Small intestine (tissue), 7 donors: ENCODE measurements at regions not wholly inside any gene's neighbourhood (a gene's known extent, or its start where the extent isn't known, plus 50 kb on each side); places are given as distances from the start of the nearest gene placed in this dataset.
A peak's percentile ranks its signal among the peaks of the same experiment; 100 is the strongest.

Experiments
- DNase-seq, 2 donors: peaks; one replicate each; pipeline versions ENCODE4 v3.0.0 to v3.0.0-alpha.2; 2013
- FAIRE-seq: peaks from 2 replicates; lab custom pipeline; 2012; peaks lifted over from hg19 to GRCh38; lab: Jason Lieb, UNC
- H3K27ac ChIP-seq, 3 donors: one replicate each; pipeline ENCODE4 v1.5.1; 2013; ENCODE audit warnings: low read length in 2 of 3, mild to moderate bottlenecking in 2 of 3, control low read depth in 1 of 3, inconsistent platforms in 1 of 3, low read depth in 1 of 3, moderate library complexity in 1 of 3
- H3K27me3 ChIP-seq, 3 donors: one replicate each; pipeline ENCODE4 v1.6.1; 2013; ENCODE audit warnings: low read length in 3 of 3, inconsistent platforms in 1 of 3; ENCODE audit not compliant: control insufficient read depth in 3 of 3, insufficient read depth in 3 of 3
- H3K36me3 ChIP-seq, 3 donors: one replicate each; pipeline ENCODE4 v1.6.1; 2013; ENCODE audit warnings: low read length in 3 of 3, inconsistent platforms in 1 of 3, low read depth in 1 of 3, mild to moderate bottlenecking in 1 of 3, moderate library complexity in 1 of 3; ENCODE audit not compliant: control insufficient read depth in 3 of 3, insufficient read depth in 2 of 3
- H3K4me1 ChIP-seq, 3 donors: one replicate each; pipeline ENCODE4 v1.6.1; 2013; ENCODE audit warnings: low read length in 2 of 3, inconsistent platforms in 1 of 3, low read depth in 1 of 3, mild to moderate bottlenecking in 1 of 3, moderate library complexity in 1 of 3; ENCODE audit not compliant: control insufficient read depth in 3 of 3, insufficient read depth in 2 of 3
- H3K4me3 ChIP-seq, 3 donors: one replicate each; pipeline ENCODE4 v1.5.1; 2013; ENCODE audit warnings: low read length in 3 of 3, control low read depth in 1 of 3, inconsistent platforms in 1 of 3, low read depth in 1 of 3, mild to moderate bottlenecking in 1 of 3, moderate library complexity in 1 of 3
- H3K9me3 ChIP-seq, 2 donors: one replicate each; pipeline ENCODE4 v1.6.1; 2013; ENCODE audit warnings: low read depth in 1 of 2, low read length in 1 of 2; ENCODE audit not compliant: control insufficient read depth in 2 of 2, insufficient read depth in 1 of 2
- WGBS, 3 donors: extraction: QIAGEN DNeasy Blood & Tissue Kit; methylation state at CpG; one replicate each; pipeline ENCODE4 v1.1.7; 2013; 5-methylcytosine and 5-hydroxymethylcytosine counted together
- donor health status: healthy with polysubstance abuse.
- donor health status: control.
- donor health status: control.
- donor health status: Bipolar disorder and iron deficiency.
- donor health status: healthy.

- 82 to 87% (median 84%) methylated on average over 7 of the region's 7 CpGs for WGBS, 3 donors
- no peaks in the 10 kb centered on the region for H3K4me1 ChIP-seq
- no peak for DNase-seq
- H3K27me3 ChIP-seq, result no peaks in the 10 kb centered on the region
- no peak overlapping the region for H3K4me3 ChIP-seq
- H3K36me3 ChIP-seq, result no peaks in the 10 kb centered on the region
- no peaks in the 10 kb centered on the region for H3K9me3 ChIP-seq
- FAIRE-seq, result no peak
- no peak overlapping the region for H3K27ac ChIP-seq
Observed at GRCh38 chr3:77816366-77816765, 776.5 kb downstream of the ROBO2 start.

DNA sequence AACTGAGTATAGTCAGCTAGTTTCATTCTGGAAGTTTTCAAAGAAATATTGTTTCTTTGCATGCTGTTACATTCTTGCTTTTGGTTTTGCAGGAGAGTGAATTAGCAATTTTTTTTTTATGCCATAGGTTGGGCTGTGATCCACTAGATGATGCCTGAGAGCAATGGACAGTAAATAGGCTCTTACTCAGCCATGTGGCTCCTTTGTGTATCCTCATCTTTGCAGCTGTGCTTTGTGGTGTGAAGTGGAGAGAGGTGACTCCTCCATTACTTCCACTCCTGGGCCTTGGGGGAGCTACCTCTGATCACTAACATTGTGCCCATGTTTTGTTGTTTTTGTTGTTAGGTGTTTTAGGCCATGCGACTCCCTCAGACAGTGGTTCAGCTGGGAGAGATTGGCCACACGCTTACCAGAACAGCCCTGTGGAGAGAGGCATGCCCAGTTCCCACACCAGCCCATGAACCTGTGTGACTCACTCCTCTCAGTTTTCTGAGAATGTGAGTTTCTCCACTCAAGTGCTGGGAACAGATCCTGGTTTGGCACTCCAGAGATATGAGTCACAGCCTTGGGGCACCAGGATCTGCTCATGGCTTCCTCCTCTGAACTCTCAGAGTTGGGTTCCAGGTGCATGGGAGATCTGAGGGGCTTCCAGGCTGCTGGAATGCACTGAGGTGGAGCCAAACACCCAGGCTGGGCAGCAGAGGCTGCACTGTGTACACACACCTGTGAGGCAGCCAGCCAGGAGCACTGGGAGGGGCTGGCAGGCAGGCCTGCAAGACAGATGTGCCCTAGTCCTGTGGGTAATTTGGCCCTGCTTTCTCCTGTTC is 785.3 kb downstream of the ROBO2 start:
- no peaks in the 10 kb centered on the region for H3K9me3 ChIP-seq
- no peak overlapping the region for H3K27ac ChIP-seq
- no peak overlapping the region for H3K4me3 ChIP-seq
- WGBS, 3 donors, result 46 to 86% (median 78%) methylated on average over 2 of the region's 2 CpGs
- DNase-seq, result peak in 1 of 2 donors; percentile 2
- no peaks in the 10 kb centered on the region for H3K36me3 ChIP-seq
- no peaks in the 10 kb centered on the region for H3K27me3 ChIP-seq
- H3K4me1 ChIP-seq, result no peaks in the 10 kb centered on the region
- FAIRE-seq, result no peak

- 63 to 73% (median 69%) methylated on average over 5 of the region's 5 CpGs for WGBS, 3 donors
- H3K27me3 ChIP-seq, result no peaks in the 10 kb centered on the region
- DNase-seq (no peak), FAIRE-seq (no peak)
- no peaks in the 10 kb centered on the region for H3K9me3 ChIP-seq
- no peaks in the 10 kb centered on the region for H3K36me3 ChIP-seq
- H3K27ac ChIP-seq, result no peak overlapping the region
- H3K4me3 ChIP-seq, result no peak overlapping the region
- no peaks in the 10 kb centered on the region for H3K4me1 ChIP-seq
Observed at GRCh38 chr3:77835921-77836320, 796.0 kb downstream of the ROBO2 start.

DNA sequence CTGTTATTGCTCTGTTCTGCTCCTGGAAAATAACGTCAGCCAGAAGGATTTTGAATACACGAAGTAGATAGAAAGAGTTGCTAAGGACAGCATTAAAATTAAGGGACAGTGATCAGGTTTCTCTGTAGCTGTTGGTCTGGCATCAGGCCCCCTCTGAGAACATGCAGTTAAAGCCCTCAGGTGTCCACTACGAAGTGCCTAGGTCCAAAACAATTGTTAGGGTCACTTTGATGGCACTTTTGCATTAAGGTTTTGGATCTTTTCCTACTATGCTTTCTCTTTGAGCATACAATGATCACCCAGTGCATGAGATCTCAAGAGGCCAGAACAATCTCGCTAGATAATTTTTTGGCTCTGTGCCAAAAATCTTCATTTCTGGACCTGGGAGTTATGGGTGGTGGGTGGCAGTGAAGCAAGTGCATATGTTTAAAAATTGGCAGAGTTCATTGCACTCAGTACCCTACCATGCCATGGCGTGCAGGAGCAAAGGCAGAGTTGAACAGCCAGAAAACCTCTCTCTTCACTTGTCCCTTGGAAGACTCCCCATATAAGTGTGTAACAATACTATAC is 797.6 kb downstream of the ROBO2 start:
- H3K4me1 ChIP-seq, result no peaks in the 10 kb centered on the region
- DNase-seq, result no peak
- no peaks in the 10 kb centered on the region for H3K27me3 ChIP-seq
- no peaks in the 10 kb centered on the region for H3K36me3 ChIP-seq
- no peak overlapping the region for H3K27ac ChIP-seq
- WGBS, 3 donors, result 34 to 63% (median 49%) methylated on average over 5 of the region's 5 CpGs
- FAIRE-seq, result no peak
- no peaks in the 10 kb centered on the region for H3K9me3 ChIP-seq
- H3K4me3 ChIP-seq, result no peak overlapping the region

DNA sequence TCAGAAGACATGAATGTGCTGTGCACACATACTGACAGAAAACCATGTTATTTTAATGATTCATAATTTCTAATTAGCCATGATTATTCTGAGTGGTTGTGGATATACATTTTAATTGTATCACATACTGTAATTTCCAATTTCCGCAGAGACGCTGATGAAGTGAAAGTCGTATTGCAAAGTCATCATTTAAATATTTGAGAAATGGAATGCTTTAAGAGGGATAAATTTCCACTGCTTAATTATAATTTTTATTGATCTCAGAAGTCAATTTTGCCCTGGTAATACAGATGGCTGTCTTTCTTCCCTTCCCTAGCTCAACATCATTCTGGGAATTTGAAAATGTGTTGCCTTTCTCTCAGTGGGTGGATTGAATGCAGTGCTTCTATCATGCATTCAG is 819.3 kb downstream of the ROBO2 start:
- Histone ChIP-seq H3K4me3 (no peak overlapping the region), H3K27me3 (no peaks in the 10 kb centered on the region), H3K4me1 (no peaks in the 10 kb centered on the region), H3K9me3 (no peaks in the 10 kb centered on the region), H3K36me3 (no peaks in the 10 kb centered on the region), H3K27ac (no peak overlapping the region)
- 89 to 94% (median 90%) methylated on average over 3 of the region's 3 CpGs for WGBS, 3 donors
- no peak for DNase-seq
- FAIRE-seq, result no peak

- no peaks in the 10 kb centered on the region for H3K4me1 ChIP-seq
- no peaks in the 10 kb centered on the region for H3K36me3 ChIP-seq
- no peak overlapping the region for H3K27ac ChIP-seq
- WGBS, 3 donors, result 52 to 68% (median 63%) methylated on average over 2 of the region's 2 CpGs
- no peaks in the 10 kb centered on the region for H3K27me3 ChIP-seq
- no peaks in the 10 kb centered on the region for H3K9me3 ChIP-seq
- no peak overlapping the region for H3K4me3 ChIP-seq
- DNase-seq, result no peak
- no peak for FAIRE-seq
Observed at GRCh38 chr3:77868725-77869124, 828.8 kb downstream of the ROBO2 start.

DNA sequence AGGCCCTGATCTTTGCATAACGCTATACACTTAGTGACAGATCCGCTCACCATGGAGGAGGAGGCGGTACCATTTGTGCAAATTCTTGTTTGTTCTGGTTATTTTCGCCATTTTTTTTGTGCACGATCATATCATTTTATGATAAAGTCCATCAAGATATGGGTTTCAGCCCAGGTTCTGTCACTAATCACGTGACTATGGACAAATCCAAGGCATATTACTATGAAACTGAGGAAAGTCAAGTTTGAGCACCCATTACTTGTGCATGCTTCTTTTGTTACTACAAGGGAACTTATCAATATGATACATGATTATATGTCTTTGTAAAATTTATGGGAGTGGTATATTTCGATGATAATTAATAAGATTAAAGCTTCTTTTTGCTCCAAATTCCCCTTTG is 829.5 kb downstream of the ROBO2 start:
- FAIRE-seq (no peak), DNase-seq (no peak)
- Histone ChIP-seq H3K27me3 (no peaks in the 10 kb centered on the region), H3K4me3 (no peak overlapping the region), H3K27ac (no peak overlapping the region), H3K36me3 (no peaks in the 10 kb centered on the region), H3K9me3 (no peaks in the 10 kb centered on the region), H3K4me1 (no peaks in the 10 kb centered on the region)
- 68 to 85% (median 69%) methylated on average over 7 of the region's 7 CpGs for WGBS, 3 donors

GRCh38 chr3:77871436-77871835 is 831.5 kb downstream of the ROBO2 start:
- Histone ChIP-seq H3K27ac (no peak overlapping the region), H3K9me3 (no peaks in the 10 kb centered on the region), H3K4me1 (no peaks in the 10 kb centered on the region), H3K36me3 (no peaks in the 10 kb centered on the region), H3K4me3 (no peak overlapping the region), H3K27me3 (no peaks in the 10 kb centered on the region)
- no peak for DNase-seq
- FAIRE-seq, result no peak
- 57 to 86% (median 61%) methylated on average over 1 of the region's 1 CpG for WGBS, 3 donors
